Fibroblast of skin of abdomen (primary cell): ENCODE measurements at regions not wholly inside any gene's neighbourhood (a gene's known extent, or its start where the extent isn't known, plus 50 kb on each side); places are given as distances from the start of the nearest gene placed in this dataset.
A peak's percentile ranks its signal among the peaks of the same experiment; 100 is the strongest.

ENCODE experiments used
- DNase-seq: peaks from one replicate; pipeline ENCODE4 v3.0.0-alpha.2; 2013

- DNase-seq, result no peak
Observed at GRCh38 chr17:71405101-71405500, 715.7 kb upstream of the SOX9 start.

- DNase-seq, result no peak
Observed at GRCh38 chr17:71407981-71408380, 712.8 kb upstream of the SOX9 start.

GRCh38 chr17:71409137-71409536 is 711.7 kb upstream of the SOX9 start:
- no peak for DNase-seq

GRCh38 chr17:71409712-71410111 is 711.1 kb upstream of the SOX9 start:
- DNase-seq, result peak; percentile 90

- peak; percentile 96 for DNase-seq
Observed at GRCh38 chr17:71412803-71413202, 708.0 kb upstream of the SOX9 start.

- no peak for DNase-seq
Observed at GRCh38 chr17:71413935-71414334, 706.9 kb upstream of the SOX9 start.

- no peak for DNase-seq
Observed at GRCh38 chr17:71417142-71417541, 703.7 kb upstream of the SOX9 start.

- DNase-seq, result no peak
Observed at GRCh38 chr17:71422968-71423367, 697.9 kb upstream of the SOX9 start.

GRCh38 chr17:71423871-71424546 is 696.8 kb upstream of the SOX9 start:
- peak; percentile 57 for DNase-seq

- DNase-seq, result no peak
Observed at GRCh38 chr17:71427801-71428200, 693.0 kb upstream of the SOX9 start.

GRCh38 chr17:71428897-71429296 is 691.9 kb upstream of the SOX9 start:
- no peak for DNase-seq

- no peak for DNase-seq
Observed at GRCh38 chr17:71430281-71430680, 690.5 kb upstream of the SOX9 start.

- DNase-seq, result no peak
Observed at GRCh38 chr17:71431146-71431545, 689.7 kb upstream of the SOX9 start.

- no peak for DNase-seq
Observed at GRCh38 chr17:71432378-71433315, 688.2 kb upstream of the SOX9 start.

GRCh38 chr17:71434716-71435115 is 686.1 kb upstream of the SOX9 start:
- DNase-seq, result no peak

- no peak for DNase-seq
Observed at GRCh38 chr17:71436479-71436878, 684.3 kb upstream of the SOX9 start.

- DNase-seq, result peak; percentile 49
Observed at GRCh38 chr17:71437166-71437565, 683.7 kb upstream of the SOX9 start.

GRCh38 chr17:71438631-71439146 is 682.1 kb upstream of the SOX9 start:
- DNase-seq, result peak; percentile 91

GRCh38 chr17:71440513-71440912 is 680.3 kb upstream of the SOX9 start:
- DNase-seq, result no peak

- DNase-seq, result peak; percentile 86
Observed at GRCh38 chr17:71441098-71441497, 679.7 kb upstream of the SOX9 start.

GRCh38 chr17:71444078-71444477 is 676.7 kb upstream of the SOX9 start:
- no peak for DNase-seq

GRCh38 chr17:71446645-71447437 is 674.0 kb upstream of the SOX9 start:
- DNase-seq, result no peak

GRCh38 chr17:71447644-71448043 is 673.2 kb upstream of the SOX9 start:
- DNase-seq, result no peak
